ENCODE measurements at regions not wholly inside any gene's neighbourhood (a gene's known extent, or its start where the extent isn't known, plus 50 kb on each side); places are given as distances from the start of the nearest gene placed in this dataset.

GRCh38 chr2:237150186-237150585, 64.5 kb downstream of the COPS8 start:
- Mint-ChIP-seq H3K27ac (no peak overlapping the region), H3K4me1 (ENCODE audit: low read depth) (peaks cover 18% of the 10 kb centered on the region), H3K9me3 (peaks cover 26% of the 10 kb centered on the region)

GRCh38 chr2:237150831-237151375, 65.2 kb downstream of the COPS8 start:
- H3K27ac Mint-ChIP-seq, result no peak overlapping the region
- H3K27me3 Mint-ChIP-seq (ENCODE audit: insufficient read depth), result peaks cover 2% of the 10 kb centered on the region
- H3K36me3 Mint-ChIP-seq (ENCODE audit: low read depth), result peaks cover 22% of the 10 kb centered on the region
- peaks cover 26% of the 10 kb centered on the region for H3K9me3 Mint-ChIP-seq
- no peak overlapping the region for H3K4me3 Mint-ChIP-seq
- TF ChIP-seq, protein P1, sequence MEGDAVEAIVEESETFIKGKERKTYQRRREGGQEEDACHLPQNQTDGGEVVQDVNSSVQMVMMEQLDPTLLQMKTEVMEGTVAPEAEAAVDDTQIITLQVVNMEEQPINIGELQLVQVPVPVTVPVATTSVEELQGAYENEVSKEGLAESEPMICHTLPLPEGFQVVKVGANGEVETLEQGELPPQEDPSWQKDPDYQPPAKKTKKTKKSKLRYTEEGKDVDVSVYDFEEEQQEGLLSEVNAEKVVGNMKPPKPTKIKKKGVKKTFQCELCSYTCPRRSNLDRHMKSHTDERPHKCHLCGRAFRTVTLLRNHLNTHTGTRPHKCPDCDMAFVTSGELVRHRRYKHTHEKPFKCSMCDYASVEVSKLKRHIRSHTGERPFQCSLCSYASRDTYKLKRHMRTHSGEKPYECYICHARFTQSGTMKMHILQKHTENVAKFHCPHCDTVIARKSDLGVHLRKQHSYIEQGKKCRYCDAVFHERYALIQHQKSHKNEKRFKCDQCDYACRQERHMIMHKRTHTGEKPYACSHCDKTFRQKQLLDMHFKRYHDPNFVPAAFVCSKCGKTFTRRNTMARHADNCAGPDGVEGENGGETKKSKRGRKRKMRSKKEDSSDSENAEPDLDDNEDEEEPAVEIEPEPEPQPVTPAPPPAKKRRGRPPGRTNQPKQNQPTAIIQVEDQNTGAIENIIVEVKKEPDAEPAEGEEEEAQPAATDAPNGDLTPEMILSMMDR (IDR thresholded peaks at IDR 0.05), result no peak
- peaks cover 25% of the 10 kb centered on the region for H3K4me1 Mint-ChIP-seq (ENCODE audit: low read depth)
- DNase-seq, result no peak

More at GRCh38 chr2:237150186-237150585, 64.5 kb downstream of the COPS8 start:
- Mint-ChIP-seq H3K4me3 (no peak overlapping the region), H3K27me3 (ENCODE audit: insufficient read depth) (peaks cover 2% of the 10 kb centered on the region), H3K36me3 (ENCODE audit: low read depth) (peaks cover 22% of the 10 kb centered on the region)
- DNase-seq, result no peak
- TF ChIP-seq, protein P1 (IDR thresholded peaks at IDR 0.05), result no peak

GRCh38 chr2:237152361-237152760, 66.7 kb downstream of the COPS8 start:
- H3K4me1 Mint-ChIP-seq (ENCODE audit: low read depth), result peaks cover 39% of the 10 kb centered on the region
- H3K4me3 Mint-ChIP-seq, result no peak overlapping the region
- no peak overlapping the region for H3K27ac Mint-ChIP-seq
- H3K9me3 Mint-ChIP-seq, result peaks cover 11% of the 10 kb centered on the region
- peaks cover 2% of the 10 kb centered on the region for H3K27me3 Mint-ChIP-seq (ENCODE audit: insufficient read depth)
- peaks cover 9% of the 10 kb centered on the region; the same call in 1 of the 2 replicates for H3K36me3 Mint-ChIP-seq (ENCODE audit: low read depth)
- no peak for DNase-seq
- TF ChIP-seq, protein P1 (IDR thresholded peaks at IDR 0.05), result no peak

DNA sequence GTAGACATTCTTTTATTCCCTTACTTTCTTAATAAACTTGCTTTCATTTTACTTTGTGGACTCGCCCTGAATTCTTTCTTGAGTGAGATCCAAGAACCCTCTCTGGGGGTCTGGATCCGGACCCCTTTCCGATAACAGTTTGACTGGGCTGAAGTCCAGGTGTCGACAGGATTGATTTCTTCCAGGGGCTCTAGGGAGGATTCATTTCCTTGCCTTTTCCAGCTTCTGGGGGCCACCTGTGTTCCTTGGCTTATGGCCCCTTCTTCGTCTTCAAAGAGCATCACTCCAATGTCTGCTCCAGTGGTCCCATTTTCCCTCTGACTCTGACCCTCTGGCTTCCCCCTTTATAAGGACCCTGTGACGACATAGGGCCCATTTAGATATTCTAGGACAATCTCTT, 67.5 kb downstream of the COPS8 start:
- Mint-ChIP-seq H3K4me3 (no peak overlapping the region), H3K9me3 (peaks cover 5% of the 10 kb centered on the region), H3K36me3 (ENCODE audit: low read depth) (peaks cover 4% of the 10 kb centered on the region; the same call in 1 of the 2 replicates), H3K27me3 (ENCODE audit: insufficient read depth) (peaks cover 2% of the 10 kb centered on the region), H3K27ac (no peak overlapping the region), H3K4me1 (ENCODE audit: low read depth) (peaks cover 47% of the 10 kb centered on the region)
- TF ChIP-seq, protein P1 (IDR thresholded peaks at IDR 0.05), result no peak
- no peak for DNase-seq

GRCh38 chr2:237154082-237154638, 68.5 kb downstream of the COPS8 start:
- Mint-ChIP-seq H3K9me3 (no peaks in the 10 kb centered on the region), H3K36me3 (ENCODE audit: low read depth) (no peaks in the 10 kb centered on the region), H3K27me3 (ENCODE audit: insufficient read depth) (peaks cover 2% of the 10 kb centered on the region), H3K4me3 (no peak overlapping the region), H3K4me1 (ENCODE audit: low read depth) (peaks cover 53% of the 10 kb centered on the region), H3K27ac (no peak overlapping the region)
- TF ChIP-seq, protein P1 (IDR thresholded peaks at IDR 0.05), result peak; percentile 78
- peak; percentile 41 for DNase-seq

Measured in HFFc6 (cell line).